ENCODE measurements at regions not wholly inside any gene's neighbourhood (a gene's known extent, or its start where the extent isn't known, plus 50 kb on each side); places are given as distances from the start of the nearest gene placed in this dataset.
A peak's percentile ranks its signal among the peaks of the same experiment; 100 is the strongest.

DNA sequence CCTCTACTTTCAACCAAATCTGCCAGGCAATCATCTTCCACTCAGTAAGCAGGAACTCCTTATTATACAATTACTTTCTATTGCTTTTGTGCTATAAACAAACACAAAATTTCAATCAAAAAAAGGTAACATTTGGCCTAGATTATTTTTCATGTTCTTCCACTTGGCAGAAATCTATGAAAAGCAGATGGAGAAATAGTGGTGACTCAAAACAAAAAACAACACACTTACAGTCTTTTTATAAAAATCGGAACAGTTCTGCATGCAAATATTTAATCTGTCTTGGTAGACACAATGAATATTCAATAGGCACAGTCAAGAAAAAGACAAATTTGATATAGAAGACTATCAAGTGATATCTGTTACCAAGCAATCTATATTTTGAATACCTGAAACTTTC is 376.8 kb downstream of the RPS29 start:
- Mint-ChIP-seq H3K36me3 (no peaks in the 10 kb centered on the region), H3K9me3 (no peaks in the 10 kb centered on the region)
- no peak for ATAC-seq (replicated peaks)

DNA sequence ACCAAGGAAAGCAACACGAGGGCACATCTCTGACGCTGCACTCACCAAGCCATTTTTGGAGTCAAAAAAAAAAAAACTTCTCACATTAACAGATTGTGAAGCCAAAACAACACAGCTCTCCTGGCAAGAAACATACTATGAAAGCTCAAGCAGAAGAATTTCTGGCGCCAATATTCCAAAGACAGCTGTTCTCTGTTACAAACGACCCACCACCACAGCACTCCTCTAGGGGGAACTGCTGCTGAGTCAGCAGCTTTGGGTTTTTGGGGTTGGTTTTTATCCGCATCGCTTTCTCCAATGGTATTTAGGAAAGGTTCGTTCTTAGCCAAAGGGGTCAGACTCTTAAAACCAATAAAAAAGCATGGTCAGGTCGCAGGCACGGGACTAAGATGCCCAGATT is 379.4 kb downstream of the RPS29 start:
- DNase-seq (no peak), ATAC-seq (replicated peaks) (no peak)
- H3K4me3 Mint-ChIP-seq: no peak overlapping the region
- no peak overlapping the region for H3K27ac Mint-ChIP-seq
- H3K27me3 Mint-ChIP-seq: peaks cover 0 to 4% of the 10 kb centered on the region in 2 donors
- H3K9me3 Mint-ChIP-seq: no peaks in the 10 kb centered on the region
- no peaks in the 10 kb centered on the region for H3K36me3 Mint-ChIP-seq
- H3K4me1 Mint-ChIP-seq: no peaks in the 10 kb centered on the region

More for the DNA sequence above, 376.8 kb downstream of the RPS29 start:
- H3K4me1 Mint-ChIP-seq: no peaks in the 10 kb centered on the region
- H3K4me3 Mint-ChIP-seq: no peak overlapping the region
- H3K27me3 Mint-ChIP-seq: peaks cover 0 to 4% of the 10 kb centered on the region in 2 donors
- H3K27ac Mint-ChIP-seq: no peak overlapping the region
- no peak for DNase-seq

DNA sequence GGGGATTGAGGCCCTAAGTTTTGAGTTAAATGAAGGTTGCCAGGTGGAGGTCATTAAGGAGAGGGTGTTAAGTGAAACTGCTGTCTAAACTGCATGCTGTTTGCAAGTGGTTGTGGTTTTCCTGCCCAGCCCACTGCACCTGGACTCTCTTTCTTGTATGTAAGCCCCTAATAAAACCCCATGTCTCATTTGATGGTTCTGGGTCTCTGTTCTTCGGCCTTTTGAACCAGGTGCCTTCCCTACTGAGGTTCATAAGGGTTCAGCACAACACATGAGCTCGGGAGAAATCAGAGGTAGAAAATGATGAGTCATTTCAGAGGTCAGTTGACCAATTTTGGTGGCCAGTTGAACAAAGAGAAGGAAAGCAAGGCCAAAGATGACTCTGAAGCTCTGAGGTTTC is 382.5 kb downstream of the RPS29 start:
- Mint-ChIP-seq H3K4me1 (no peaks in the 10 kb centered on the region), H3K36me3 (no peaks in the 10 kb centered on the region), H3K27me3 (peaks cover 0 to 15% of the 10 kb centered on the region in 2 donors), H3K9me3 (no peaks in the 10 kb centered on the region), H3K27ac (no peak overlapping the region), H3K4me3 (no peak overlapping the region)
- no peak for DNase-seq
- peak in 1 of 2 donors; percentile 31 for ATAC-seq (replicated peaks)

DNA sequence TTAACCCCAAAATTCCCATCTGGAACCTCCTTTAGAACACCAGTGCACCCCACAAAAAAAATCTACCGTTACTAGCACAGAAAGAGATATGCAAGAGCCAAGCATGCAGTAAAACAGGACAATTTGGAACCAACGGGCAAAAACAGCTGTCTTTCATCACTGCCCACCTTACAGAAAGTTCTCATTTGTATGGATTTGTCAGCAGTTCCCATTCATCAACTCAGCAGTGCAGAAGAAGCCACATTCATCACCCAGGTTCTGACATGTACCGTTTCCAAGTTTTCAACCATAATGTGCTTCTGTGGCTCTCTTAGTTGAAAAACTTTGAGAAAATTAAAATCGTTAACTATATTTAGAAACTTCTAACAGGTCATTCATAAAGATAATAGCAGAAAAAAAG is 387.0 kb downstream of the RPS29 start:
- Mint-ChIP-seq H3K4me3 (no peak overlapping the region), H3K27ac (no peak overlapping the region), H3K4me1 (peaks cover 5 to 6% of the 10 kb centered on the region in 2 donors), H3K27me3 (peaks cover 5 to 11% of the 10 kb centered on the region in 2 donors), H3K36me3 (no peaks in the 10 kb centered on the region), H3K9me3 (peaks cover 0 to 1% of the 10 kb centered on the region in 2 donors)
- DNase-seq: no peak
- no peak for ATAC-seq (replicated peaks)

DNA sequence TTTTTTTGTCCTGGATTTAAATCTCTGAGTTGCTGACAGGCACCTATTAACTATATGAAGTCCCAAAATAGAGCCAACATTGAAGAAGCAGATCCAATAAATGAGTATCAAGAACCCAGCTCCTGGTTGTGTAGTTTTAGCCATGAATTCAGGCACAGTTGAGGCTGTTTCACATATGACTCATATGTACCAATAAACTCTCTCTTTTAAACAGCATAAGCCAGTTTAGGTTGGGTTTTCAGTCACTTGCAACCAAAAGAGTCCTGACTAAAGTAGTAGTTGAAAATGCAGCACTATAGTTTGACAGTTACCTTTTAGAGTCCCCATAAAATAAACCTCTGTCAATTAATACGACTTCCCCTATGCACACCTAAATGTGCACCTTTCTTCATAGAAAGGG is 389.9 kb downstream of the RPS29 start:
- peaks cover 5 to 8% of the 10 kb centered on the region in 2 donors for H3K27me3 Mint-ChIP-seq
- peaks cover 0 to 1% of the 10 kb centered on the region in 2 donors for H3K9me3 Mint-ChIP-seq
- DNase-seq: no peak
- peak in 1 of 2 donors; percentile 11 for ATAC-seq (replicated peaks)
- H3K36me3 Mint-ChIP-seq: no peaks in the 10 kb centered on the region
- no peak overlapping the region for H3K4me3 Mint-ChIP-seq
- H3K27ac Mint-ChIP-seq: no peak overlapping the region
- H3K4me1 Mint-ChIP-seq: peaks cover 16 to 23% of the 10 kb centered on the region in 2 donors

DNA sequence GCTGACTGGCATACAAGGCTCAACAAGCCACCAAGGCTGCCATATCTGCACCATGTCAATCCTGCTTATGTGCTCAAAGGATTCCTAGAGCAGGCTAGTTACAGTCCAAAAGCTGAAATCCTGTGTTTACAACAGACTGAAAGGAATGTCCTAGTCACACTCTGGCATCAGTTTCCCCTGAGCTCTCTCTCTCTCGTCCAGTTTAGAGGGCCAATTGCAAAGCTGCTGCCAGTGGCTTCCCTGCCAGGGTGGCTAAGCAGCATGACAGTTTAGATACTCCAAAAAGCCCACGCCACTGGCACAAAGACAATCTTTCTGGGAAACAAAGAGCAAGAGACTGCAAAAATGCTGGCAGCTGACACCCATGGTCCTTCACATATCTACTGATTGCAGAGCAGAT is 392.1 kb downstream of the RPS29 start:
- H3K4me1 Mint-ChIP-seq: peaks cover 16 to 23% of the 10 kb centered on the region in 2 donors
- peak overlapping the region; percentile 82 for H3K27ac Mint-ChIP-seq
- no peak for DNase-seq
- peaks cover 10 to 14% of the 10 kb centered on the region in 2 donors for H3K27me3 Mint-ChIP-seq
- ATAC-seq (replicated peaks): peak in 1 of 2 donors; percentile 2
- peaks cover 0 to 1% of the 10 kb centered on the region in 2 donors for H3K9me3 Mint-ChIP-seq
- no peaks in the 10 kb centered on the region for H3K36me3 Mint-ChIP-seq
- H3K4me3 Mint-ChIP-seq: no peak overlapping the region

DNA sequence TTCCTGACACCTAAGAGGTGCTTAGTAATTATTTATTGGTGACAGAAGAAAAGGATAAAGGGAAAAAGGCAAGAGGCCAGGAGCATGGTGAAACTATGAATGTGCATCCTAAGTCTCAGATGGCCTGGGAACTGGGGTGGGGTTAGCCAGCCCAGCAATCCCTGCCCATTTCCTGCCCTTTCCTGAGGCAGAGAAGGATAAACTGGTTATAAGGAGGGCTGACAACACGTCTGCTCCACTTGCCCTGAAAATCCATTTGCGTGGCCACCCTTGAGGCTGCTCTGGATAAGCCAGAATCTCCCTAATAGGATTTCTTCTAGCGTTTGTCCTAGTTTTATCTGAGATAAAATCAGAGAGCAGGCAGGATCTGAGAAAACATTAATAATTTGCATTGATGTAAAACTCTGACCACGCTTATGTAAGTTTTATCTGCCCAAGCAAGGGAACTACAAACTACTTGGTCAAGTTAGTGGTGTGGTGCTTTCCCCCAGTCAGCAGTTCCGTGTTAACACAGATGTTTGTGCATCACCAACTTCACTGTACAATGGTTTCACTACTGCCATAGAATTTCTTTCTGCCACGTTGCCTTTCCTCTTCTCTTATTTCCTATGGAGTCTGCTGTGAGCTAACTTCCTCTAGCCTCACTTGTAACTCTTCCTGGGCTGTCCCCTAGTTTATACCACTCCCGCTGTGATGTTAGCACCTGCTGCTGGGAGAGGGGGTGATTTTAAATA is 392.7 kb downstream of the RPS29 start:
- peaks cover 0 to 1% of the 10 kb centered on the region in 2 donors for H3K9me3 Mint-ChIP-seq

DNA sequence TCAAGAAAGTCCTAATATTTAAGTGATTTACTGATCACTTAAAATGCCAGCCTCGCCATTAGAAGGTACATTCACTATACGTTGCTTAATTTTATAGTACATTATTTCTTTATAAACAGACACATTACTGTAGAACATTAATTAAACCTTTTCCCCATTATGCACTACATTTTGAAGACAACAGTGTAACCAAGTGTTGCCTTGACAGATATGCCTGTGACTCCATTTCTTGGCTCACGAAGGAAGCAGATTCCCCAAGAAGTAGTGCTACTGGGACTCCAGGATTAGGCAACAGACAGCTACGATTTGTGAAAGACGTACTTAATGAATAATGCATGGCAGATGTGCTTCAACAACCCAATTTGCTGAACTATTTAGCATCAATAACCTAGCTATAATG is 394.8 kb downstream of the RPS29 start:
- Mint-ChIP-seq H3K36me3 (no peaks in the 10 kb centered on the region), H3K9me3 (no peaks in the 10 kb centered on the region), H3K4me3 (no peak overlapping the region), H3K27me3 (peaks cover 19 to 20% of the 10 kb centered on the region in 2 donors), H3K4me1 (peaks cover 13 to 23% of the 10 kb centered on the region in 2 donors), H3K27ac (no peak overlapping the region)
- ATAC-seq (replicated peaks) (no peak), DNase-seq (no peak)

More for the DNA sequence above, 392.7 kb downstream of the RPS29 start:
- Mint-ChIP-seq H3K36me3 (no peaks in the 10 kb centered on the region), H3K27me3 (peaks cover 13 to 18% of the 10 kb centered on the region in 2 donors), H3K4me1 (peaks cover 16 to 23% of the 10 kb centered on the region in 2 donors), H3K27ac (peak overlapping the region; percentile 87), H3K4me3 (no peak overlapping the region)
- peak; percentile 63 for DNase-seq
- ATAC-seq (replicated peaks): peak; percentile 97 to 98

DNA sequence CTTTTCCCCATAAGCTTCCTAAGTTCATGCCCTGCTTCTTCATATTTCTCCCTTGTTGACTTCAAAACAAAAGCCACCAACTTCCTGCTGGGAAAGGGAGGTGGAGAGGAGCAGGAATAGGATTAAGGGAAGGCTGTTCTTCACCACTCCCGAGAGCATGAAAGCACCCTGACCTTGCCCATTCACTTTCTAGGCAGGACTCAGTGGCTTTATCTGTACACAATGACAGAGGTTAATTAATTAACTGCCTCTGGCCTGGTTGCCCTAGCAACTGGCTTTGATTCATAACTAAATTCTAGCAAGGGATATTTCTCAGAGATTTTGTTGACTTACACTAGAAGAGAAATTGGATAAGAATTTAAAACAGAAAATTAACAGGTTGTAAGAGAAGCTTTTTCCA is 396.8 kb downstream of the RPS29 start:
- Mint-ChIP-seq H3K9me3 (no peaks in the 10 kb centered on the region), H3K4me3 (no peak overlapping the region), H3K36me3 (no peaks in the 10 kb centered on the region), H3K27ac (peak overlapping the region; percentile 33), H3K27me3 (peaks cover 19 to 20% of the 10 kb centered on the region in 2 donors), H3K4me1 (peaks cover 12 to 19% of the 10 kb centered on the region in 2 donors)
- DNase-seq (no peak), ATAC-seq (replicated peaks) (no peak)

DNA sequence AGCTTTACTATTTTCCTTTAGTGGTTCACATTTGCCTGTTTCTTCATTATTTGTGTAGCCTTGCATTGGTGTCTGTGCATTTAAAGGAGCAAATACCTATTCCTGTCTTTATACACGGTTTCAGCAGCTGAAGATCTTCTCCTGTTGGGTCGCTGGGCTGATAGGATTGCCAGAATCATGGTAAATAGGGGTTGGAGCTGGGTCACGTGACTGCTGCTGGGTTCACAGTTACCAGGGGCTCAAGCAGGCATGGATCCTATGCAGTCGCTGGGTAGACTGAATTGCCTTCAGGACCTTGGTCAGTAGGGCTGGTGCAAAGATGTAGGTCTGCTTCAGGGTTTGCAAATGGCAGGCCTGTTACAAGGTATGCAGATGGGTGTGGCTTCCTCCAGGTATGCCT is 398.4 kb downstream of the RPS29 start:
- H3K27ac Mint-ChIP-seq: no peak overlapping the region
- H3K36me3 Mint-ChIP-seq: no peaks in the 10 kb centered on the region
- H3K4me1 Mint-ChIP-seq: peaks cover 0 to 4% of the 10 kb centered on the region in 2 donors
- DNase-seq (no peak), ATAC-seq (replicated peaks) (no peak)
- H3K9me3 Mint-ChIP-seq: peaks cover 0 to 2% of the 10 kb centered on the region in 2 donors
- H3K27me3 Mint-ChIP-seq: peaks cover 19 to 20% of the 10 kb centered on the region in 2 donors
- H3K4me3 Mint-ChIP-seq: no peak overlapping the region

DNA sequence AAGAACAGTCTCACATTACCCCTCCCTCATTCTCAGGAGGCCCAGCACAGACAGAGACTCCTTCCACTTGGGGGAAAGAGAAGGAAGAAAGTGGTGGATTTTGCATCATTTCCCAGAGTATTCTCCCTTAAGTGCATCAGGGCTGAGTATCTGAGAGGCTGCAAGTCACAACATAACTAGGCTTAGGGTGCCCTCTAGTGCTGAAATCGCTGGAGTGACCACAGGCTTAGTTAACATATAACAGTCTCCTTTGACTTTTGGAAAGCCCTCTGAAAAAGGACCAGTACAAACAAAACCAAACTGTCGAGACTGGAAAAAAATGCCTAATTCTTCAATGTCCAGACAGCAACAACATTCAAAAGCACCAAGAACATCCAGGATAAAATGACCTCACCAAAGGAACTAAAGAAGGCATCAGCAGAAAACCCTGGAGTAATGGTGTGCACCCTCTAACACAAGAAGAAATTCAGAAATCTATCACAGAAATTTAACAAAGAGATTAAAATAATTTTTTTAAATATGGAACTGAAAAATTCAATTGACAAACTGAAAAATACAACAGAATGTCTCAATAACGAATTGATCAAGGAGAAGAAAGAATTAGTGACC is 412.3 kb downstream of the RPS29 start:
- H3K4me1 Mint-ChIP-seq: peaks cover 0 to 7% of the 10 kb centered on the region in 2 donors
- H3K9me3 Mint-ChIP-seq: no peaks in the 10 kb centered on the region
- no peak overlapping the region for H3K27ac Mint-ChIP-seq
- peaks cover 5 to 16% of the 10 kb centered on the region in 2 donors for H3K27me3 Mint-ChIP-seq
- H3K4me3 Mint-ChIP-seq: no peak overlapping the region
- DNase-seq (peak; percentile 55), ATAC-seq (replicated peaks) (peak; percentile 99 to 100)
- no peaks in the 10 kb centered on the region for H3K36me3 Mint-ChIP-seq

DNA sequence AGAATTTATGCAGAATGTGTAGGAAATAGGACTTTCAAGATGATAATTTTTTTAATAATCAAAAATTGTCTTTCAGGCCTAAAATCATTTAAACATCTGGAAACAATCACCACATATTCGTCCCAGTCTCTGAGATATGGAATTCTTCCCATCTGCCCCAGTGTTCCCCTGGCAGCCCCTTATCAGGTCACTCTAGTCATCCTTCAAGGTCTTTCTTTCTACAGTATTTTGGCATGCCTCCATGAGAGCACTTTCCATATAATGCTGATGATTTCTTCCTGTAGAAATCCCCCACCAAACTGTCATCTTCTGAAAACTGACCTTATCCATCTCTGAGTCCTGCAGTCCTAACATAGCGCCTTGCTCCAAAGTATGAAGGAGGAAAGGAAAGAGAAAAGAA is 422.1 kb downstream of the RPS29 start:
- Mint-ChIP-seq H3K4me3 (no peak overlapping the region), H3K9me3 (no peaks in the 10 kb centered on the region), H3K27ac (no peak overlapping the region), H3K27me3 (no peaks in the 10 kb centered on the region), H3K4me1 (peaks cover 9 to 19% of the 10 kb centered on the region in 2 donors), H3K36me3 (no peaks in the 10 kb centered on the region)
- no peak for ATAC-seq (replicated peaks)
- no peak for DNase-seq

DNA sequence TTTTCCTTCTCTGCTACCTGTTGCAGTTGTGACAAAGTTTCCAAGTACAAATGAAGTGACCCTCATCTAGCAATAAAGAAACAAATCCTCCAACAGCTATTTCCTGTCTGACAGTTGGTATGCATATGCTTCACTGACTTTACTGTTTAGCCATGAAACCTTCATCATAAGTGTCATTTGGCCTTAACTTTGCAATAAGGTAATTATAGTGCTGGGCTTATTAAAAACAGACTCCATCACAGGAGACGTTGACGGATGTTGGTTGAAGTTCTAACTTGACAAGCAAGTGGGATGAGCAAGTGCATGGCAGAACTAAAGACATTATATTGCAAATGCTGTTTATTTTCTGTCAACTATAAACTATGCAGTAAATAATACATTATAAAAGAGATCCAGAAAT is 425.2 kb downstream of the RPS29 start:
- H3K27ac Mint-ChIP-seq: no peak overlapping the region
- peak; percentile 33 to 57 for ATAC-seq (replicated peaks)
- H3K4me3 Mint-ChIP-seq: no peak overlapping the region
- no peak for DNase-seq
- peaks cover 14 to 25% of the 10 kb centered on the region in 2 donors for H3K4me1 Mint-ChIP-seq
- H3K27me3 Mint-ChIP-seq: no peaks in the 10 kb centered on the region
- no peaks in the 10 kb centered on the region for H3K36me3 Mint-ChIP-seq
- H3K9me3 Mint-ChIP-seq: no peaks in the 10 kb centered on the region

DNA sequence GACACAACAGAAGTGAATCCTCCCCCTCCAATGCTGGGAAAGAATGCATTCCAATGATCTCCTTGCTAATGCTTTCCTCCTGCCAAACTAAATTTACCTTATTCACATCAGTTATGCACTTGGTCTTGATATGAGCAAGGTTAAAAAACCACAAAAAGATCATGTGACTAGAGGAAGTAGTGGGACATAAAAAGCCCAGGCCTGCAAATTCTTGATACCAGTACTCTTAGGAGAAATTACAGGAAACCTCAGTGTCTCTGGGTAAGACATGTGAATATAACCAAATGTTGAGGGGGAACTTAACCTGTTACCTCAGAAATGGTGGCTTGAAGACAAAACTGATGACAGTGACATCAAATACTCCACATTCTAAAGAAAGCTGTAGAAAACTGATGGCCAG is 427.1 kb downstream of the RPS29 start:
- Mint-ChIP-seq H3K27me3 (no peaks in the 10 kb centered on the region), H3K4me3 (no peak overlapping the region), H3K27ac (no peak overlapping the region), H3K36me3 (no peaks in the 10 kb centered on the region), H3K9me3 (no peaks in the 10 kb centered on the region), H3K4me1 (peaks cover 14 to 25% of the 10 kb centered on the region in 2 donors)
- ATAC-seq (replicated peaks): peak in 1 of 2 donors; percentile 33
- no peak for DNase-seq

DNA sequence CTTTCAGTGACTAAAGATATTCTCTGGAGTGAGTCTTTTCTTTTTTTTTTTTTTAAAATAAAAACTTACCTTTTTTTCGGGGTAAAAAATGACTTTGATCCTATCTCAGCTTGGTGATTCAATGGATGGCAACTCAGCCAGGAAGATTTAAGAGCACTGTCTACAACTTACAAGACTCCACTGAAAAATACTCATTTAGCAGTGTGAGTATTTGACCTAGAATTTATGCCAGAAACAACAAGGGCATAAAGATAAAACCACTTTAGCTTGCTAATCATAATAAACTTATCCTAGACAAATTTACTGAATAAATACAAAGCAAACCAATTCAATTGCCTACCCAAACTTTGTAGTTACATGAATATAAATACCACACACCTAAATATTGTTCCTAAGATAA is 446.6 kb downstream of the RPS29 start:
- DNase-seq (no peak), ATAC-seq (replicated peaks) (no peak)
- Mint-ChIP-seq H3K9me3 (peaks cover 0 to 1% of the 10 kb centered on the region in 2 donors), H3K4me3 (no peak overlapping the region), H3K27ac (no peak overlapping the region), H3K36me3 (no peaks in the 10 kb centered on the region), H3K27me3 (no peaks in the 10 kb centered on the region), H3K4me1 (no peaks in the 10 kb centered on the region)

Data from stimulated activated naive B cell treated with anti-CD40 and anti-IgM and Interleukin-4, amounts not matched to agents 10 μg/mL and 1 μg/mL and 100 μg/mL, for 72 hours (primary cell).